ENCODE measurements at regions not wholly inside any gene's neighbourhood (a gene's known extent, or its start where the extent isn't known, plus 50 kb on each side); places are given as distances from the start of the nearest gene placed in this dataset.

- FAIRE-seq = no peak
- DNase-seq (ENCODE audit: extremely low spot score, insufficient read length, low read depth) = no peak
Observed at GRCh38 chr2:200013906-200014305, 58.5 kb downstream of the MAIP1 start.

GRCh38 chr2:200021449-200022114 is 66.2 kb downstream of the MAIP1 start:
- FAIRE-seq = peak; percentile 29
- no peak for DNase-seq (ENCODE audit: extremely low spot score, insufficient read length, low read depth)

GRCh38 chr2:200022511-200022910 is 67.1 kb downstream of the MAIP1 start:
- FAIRE-seq = no peak
- DNase-seq (ENCODE audit: extremely low spot score, insufficient read length, low read depth) = no peak

GRCh38 chr2:200023570-200023969 is 68.2 kb downstream of the MAIP1 start:
- FAIRE-seq (no peak), DNase-seq (ENCODE audit: extremely low spot score, insufficient read length, low read depth) (no peak)

- DNase-seq (ENCODE audit: extremely low spot score, insufficient read length, low read depth) (no peak), FAIRE-seq (no peak)
Observed at GRCh38 chr2:200025717-200026116, 70.3 kb downstream of the MAIP1 start.

GRCh38 chr2:200026332-200027230 is 71.2 kb downstream of the MAIP1 start:
- FAIRE-seq = no peak
- DNase-seq (ENCODE audit: extremely low spot score, insufficient read length, low read depth) = no peak

GRCh38 chr2:200028998-200029397 is 73.6 kb downstream of the MAIP1 start:
- DNase-seq (ENCODE audit: extremely low spot score, insufficient read length, low read depth) (no peak), FAIRE-seq (no peak)

GRCh38 chr2:200032895-200033294 is 77.5 kb downstream of the MAIP1 start:
- DNase-seq (ENCODE audit: extremely low spot score, insufficient read length, low read depth) (no peak), FAIRE-seq (no peak)

GRCh38 chr2:200033929-200034328 is 78.5 kb downstream of the MAIP1 start:
- FAIRE-seq (no peak), DNase-seq (ENCODE audit: extremely low spot score, insufficient read length, low read depth) (no peak)

GRCh38 chr2:200034816-200035215 is 79.4 kb downstream of the MAIP1 start:
- FAIRE-seq (no peak), DNase-seq (ENCODE audit: extremely low spot score, insufficient read length, low read depth) (no peak)

- FAIRE-seq (no peak), DNase-seq (ENCODE audit: extremely low spot score, insufficient read length, low read depth) (no peak)
Observed at GRCh38 chr2:200039724-200040650, 84.6 kb downstream of the MAIP1 start.

- FAIRE-seq = no peak
Observed at GRCh38 chr2:200040831-200041230, 85.4 kb downstream of the MAIP1 start.

GRCh38 chr2:200041639-200042038 is 86.3 kb downstream of the MAIP1 start:
- FAIRE-seq (no peak), DNase-seq (ENCODE audit: extremely low spot score, insufficient read length, low read depth) (no peak)

More at GRCh38 chr2:200040831-200041230, 85.4 kb downstream of the MAIP1 start:
- DNase-seq (ENCODE audit: extremely low spot score, insufficient read length, low read depth) = no peak

- FAIRE-seq (no peak), DNase-seq (ENCODE audit: extremely low spot score, insufficient read length, low read depth) (no peak)
Observed at GRCh38 chr2:200042102-200042735, 86.8 kb downstream of the MAIP1 start.

GRCh38 chr2:200042944-200043343 is 87.6 kb downstream of the MAIP1 start:
- FAIRE-seq (no peak), DNase-seq (ENCODE audit: extremely low spot score, insufficient read length, low read depth) (no peak)

- FAIRE-seq (no peak), DNase-seq (ENCODE audit: extremely low spot score, insufficient read length, low read depth) (no peak)
Observed at GRCh38 chr2:200044453-200044852, 89.1 kb downstream of the MAIP1 start.

- no peak for DNase-seq (ENCODE audit: extremely low spot score, insufficient read length, low read depth)
- FAIRE-seq = no peak
Observed at GRCh38 chr2:200048421-200048820, 93.0 kb downstream of the MAIP1 start.

- FAIRE-seq = no peak
Observed at GRCh38 chr2:200049086-200049485, 93.7 kb downstream of the MAIP1 start.

GRCh38 chr2:200050921-200051610 is 95.7 kb downstream of the MAIP1 start:
- DNase-seq (ENCODE audit: extremely low spot score, insufficient read length, low read depth) (no peak), FAIRE-seq (no peak)

More at GRCh38 chr2:200049086-200049485, 93.7 kb downstream of the MAIP1 start:
- DNase-seq (ENCODE audit: extremely low spot score, insufficient read length, low read depth) = no peak
